ENCODE measurements at regions not wholly inside any gene's neighbourhood (a gene's known extent, or its start where the extent isn't known, plus 50 kb on each side); places are given as distances from the start of the nearest gene placed in this dataset.
"Not testable (repeated sequence)": the region's sequence is repeated elsewhere in the genome, so short reads cannot be mapped to it uniquely, and the experiment has no call there.

DNA sequence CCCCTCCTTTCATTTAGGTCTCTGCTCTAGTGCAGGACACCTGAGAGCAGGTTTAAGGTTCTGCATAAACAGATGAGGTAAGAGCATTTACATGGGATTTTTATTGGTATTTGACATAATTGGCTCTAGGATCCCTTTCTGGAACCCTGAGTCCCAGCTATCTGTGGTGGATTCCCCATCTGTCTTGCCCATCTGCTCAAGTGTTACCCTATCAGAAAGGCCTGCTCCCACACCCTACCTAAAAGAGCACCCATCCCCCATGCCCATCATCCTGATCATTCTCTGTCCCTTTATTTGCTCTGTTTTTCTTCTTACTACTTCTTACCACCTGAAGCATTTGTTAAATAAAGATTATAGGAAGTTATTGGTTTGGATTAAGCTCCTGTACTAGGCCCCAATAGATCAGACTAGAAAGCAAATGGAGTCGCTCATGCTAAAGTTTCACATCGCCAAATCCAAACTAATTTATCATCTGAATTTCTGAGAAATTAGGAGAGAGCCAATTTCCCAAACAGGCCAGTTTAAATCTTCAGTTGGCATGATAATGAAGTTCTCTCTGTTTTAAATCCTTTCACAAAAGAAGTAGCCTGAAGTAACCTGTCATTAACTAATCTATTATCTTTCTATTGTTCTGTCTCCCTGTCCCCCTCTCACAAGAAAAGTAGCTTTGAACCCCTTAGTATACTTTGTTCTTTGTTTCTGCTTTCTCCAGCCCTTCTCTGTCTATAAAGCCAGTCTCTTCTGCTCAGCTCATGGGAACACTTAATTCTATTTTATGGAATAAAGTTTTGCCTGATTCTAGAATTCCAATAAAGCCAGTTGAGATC is 178.6 kb downstream of the ZNF674 start:
- DNase-seq (ENCODE audit: low read depth in 2 of 2) = no peak

DNA sequence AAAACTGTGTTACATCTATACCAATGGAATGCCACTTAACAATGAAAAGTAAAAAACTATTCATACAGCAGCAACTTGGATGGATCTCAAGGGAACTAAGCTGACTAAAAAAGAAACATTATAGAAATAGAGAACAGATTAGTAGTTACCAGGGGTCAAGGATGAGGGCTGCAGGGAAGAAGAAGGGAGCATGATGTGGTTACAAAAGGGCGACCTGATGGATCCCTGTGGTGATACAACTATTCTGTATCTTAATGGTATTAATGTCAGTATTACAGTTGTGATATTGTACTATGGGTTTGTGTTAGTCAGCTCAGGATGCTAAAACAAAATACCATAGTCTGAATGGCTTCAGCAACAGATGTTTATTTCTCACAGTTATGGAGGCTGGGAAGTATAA is 190.7 kb downstream of the ZNF674 start:
- no peak for DNase-seq (ENCODE audit: low read depth in 2 of 2)

DNA sequence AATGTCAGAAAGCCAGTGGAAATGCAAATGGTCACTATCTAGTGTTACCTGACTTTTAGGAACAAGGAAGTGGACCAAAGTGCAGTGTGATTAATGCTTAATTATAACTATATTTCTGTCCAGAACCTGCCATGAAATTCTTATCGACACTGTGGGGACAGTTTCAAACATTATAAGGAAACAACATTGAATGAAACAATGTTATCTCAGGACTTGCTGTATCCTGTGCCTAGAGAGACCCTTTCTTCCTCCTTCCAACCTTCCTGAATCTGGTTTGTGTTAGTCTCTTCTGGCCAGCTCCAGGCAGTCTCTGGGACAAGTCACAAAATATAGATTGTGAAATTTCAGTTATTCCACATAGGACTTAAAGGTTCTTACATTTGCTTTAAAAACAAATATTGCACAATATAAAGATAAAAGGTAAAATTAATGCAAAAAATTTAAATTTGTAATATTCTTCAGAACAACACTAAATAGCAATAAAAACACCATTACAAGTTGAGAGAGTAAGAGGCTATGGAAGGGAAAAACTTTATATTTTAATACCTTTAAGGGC is 203.4 kb downstream of the ZNF674 start:
- DNase-seq (ENCODE audit: low read depth in 2 of 2) = no peak

DNA sequence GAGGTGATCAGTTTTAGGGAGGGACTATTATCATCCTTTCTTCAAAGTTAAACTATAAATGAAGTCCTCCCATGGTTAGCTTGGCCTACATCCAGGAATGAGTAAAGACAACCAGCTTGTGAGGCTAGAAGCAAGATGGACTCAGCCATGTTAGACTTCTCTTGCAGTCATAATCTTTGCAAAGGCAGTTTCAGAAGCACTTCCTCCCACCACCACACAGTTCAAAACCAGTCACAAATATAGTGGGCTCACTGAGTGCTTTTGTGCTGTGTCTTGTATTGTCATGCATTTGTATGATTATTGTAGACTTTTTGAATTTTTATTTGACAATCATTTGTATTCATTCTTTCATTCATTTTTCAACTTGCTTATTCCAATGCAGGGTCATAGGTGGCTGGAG is 204.5 kb downstream of the ZNF674 start:
- DNase-seq (ENCODE audit: low read depth in 2 of 2) = no peak

DNA sequence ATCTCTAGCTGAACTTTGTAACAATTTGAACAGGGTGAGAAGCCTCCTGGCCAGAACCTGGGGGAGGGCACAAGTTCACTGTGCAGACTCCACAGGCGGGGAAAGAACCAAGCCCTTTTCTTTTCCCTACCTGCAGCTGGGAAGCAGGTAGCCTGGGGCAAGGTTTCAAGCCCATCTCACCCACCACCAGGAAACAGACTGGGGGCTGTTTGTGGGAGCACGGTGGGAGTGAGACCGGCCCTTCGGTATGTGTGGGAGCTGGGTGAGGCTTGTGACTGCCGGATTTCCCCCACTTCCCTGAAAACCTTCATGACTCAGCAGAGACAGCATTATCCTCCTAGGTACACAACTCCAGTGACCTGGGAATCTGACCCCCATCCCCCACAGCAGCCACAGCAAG is 211.7 kb downstream of the ZNF674 start:
- DNase-seq (ENCODE audit: low read depth in 2 of 2) = no peak

DNA sequence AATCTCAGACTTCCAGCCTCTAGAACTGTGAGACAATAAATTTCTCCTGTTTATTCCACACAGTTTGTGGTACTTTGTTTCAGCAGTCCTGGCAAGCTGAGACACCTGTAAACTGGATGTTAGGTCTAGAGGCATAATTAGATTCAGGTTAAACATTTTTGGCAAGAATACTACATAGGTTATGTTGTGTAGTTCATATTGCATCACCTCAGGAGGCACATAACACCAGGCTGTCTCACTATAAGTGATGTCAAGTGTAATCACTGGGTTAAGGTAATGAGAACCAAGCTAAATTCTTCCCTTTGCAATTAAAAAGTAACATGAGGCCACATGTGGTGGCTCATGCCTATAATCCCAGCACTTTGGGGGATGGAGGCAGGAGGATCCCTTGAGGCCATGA is 214.2 kb downstream of the ZNF674 start:
- no peak for DNase-seq (ENCODE audit: low read depth in 2 of 2)

DNA sequence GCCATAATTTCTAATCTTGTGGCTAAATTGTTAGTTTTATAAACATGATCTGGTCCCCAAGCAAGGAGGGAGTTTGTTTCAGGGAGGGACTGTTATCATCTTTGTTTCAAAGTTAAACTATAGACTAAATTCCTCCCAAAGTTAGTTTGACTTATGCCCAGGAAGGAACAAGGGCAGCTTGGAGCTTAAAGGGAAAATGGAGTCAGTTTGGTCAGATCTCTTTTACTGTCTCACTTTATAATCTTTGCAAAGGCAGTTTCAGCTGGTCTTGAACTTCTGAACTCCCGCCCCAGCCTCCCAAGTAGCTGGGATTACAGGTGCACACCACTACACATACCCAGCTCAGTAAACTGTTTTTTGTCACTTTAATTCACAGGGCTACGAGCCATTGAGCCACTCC is 214.7 kb downstream of the ZNF674 start:
- DNase-seq (ENCODE audit: low read depth in 2 of 2) = no peak

DNA sequence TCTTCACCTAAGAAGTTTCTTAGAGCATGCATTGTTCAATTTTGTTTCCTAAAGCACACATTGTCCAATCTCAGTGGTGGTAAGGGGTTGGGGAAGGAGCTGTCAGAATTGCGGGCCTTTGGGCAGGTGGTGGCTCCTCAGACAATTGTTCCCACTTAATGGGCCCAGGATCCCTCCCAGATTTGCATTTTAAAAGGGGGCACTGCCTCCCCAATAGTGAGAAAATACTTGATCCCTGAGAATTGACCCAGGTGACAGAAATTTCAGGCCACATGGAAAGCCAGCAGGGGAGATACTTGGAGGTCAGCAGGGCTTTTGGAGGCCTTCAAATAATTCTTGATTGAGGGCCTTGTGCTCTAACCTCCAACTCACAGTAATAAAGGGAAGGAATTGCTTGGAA is 217.1 kb downstream of the ZNF674 start:
- DNase-seq (ENCODE audit: low read depth in 2 of 2) = no peak

DNA sequence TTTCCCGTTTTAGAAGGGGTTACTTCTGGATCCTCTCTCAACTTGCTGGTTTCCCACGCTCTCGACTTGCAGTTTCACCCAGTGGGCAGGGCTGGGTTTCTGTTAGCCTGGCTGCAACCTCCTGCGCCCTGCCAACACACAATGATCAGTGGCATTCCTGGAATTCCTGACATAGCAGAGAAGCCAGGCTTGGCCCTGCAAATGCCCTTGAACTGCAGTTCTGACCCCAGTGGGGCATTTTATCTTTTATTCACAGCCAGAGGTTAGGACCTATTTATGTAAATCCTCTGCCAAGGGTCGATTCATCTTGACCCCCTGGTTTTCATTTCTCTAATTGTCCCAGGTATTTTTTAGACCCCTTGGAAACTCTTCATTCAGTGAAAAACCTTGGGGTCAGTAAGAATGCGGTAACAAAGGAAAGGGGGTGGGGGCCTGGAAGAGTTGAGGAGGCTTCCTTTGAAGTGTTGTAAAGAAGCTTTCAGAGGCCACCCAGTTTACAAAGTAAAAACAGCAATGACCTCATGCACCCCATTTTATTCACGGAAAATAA is 217.6 kb downstream of the ZNF674 start:
- no peak for DNase-seq (ENCODE audit: low read depth in 2 of 2)

DNA sequence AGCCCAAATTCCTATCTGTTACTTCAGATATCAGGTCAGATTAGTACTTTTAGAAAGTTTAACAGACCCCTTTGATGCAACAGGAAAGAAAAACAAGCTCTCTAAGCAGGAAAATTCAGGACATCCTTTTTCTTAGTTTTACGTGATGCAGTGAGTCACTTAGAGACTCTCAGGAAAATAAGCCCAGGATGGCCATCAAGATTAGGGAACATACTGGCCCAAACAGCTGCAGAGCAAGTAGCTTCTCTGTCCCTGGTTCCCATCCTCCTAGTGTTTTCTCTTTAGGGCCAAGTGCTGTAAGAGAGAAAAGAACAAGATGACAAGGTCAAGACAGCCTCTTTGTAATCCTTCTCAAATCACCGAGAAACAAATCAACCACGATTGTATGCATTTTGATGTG is 219.1 kb downstream of the ZNF674 start:
- DNase-seq (ENCODE audit: low read depth in 2 of 2) = no peak

DNA sequence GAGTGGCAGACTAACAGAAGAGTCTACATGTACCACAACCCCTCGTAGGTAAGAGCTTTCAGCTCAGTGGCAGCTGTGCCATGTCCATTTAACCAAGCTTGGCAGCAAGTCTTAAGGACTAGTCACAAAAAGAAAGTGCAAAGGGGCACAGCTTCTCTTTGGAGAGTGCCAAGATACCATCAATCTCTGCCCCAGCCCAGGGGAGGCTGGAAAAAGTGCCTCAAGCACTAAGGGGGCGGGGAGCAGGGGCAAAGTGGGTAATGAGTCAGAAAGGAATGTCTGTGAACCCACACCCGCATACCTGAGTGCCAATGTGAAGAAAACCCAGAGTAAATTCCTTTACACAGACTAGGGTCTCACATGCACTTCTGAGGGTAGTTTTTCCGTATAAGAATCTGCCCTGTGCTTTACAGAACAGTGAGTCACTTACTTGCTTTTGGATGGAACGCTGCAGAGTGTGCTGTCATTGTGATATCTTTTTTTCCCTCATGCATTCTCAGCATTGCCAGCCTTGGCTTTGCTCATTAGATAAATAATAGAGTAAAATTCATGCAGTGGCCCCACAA is 219.8 kb downstream of the ZNF674 start:
- peak; percentile 46 to 47 for DNase-seq (ENCODE audit: low read depth in 2 of 2)

DNA sequence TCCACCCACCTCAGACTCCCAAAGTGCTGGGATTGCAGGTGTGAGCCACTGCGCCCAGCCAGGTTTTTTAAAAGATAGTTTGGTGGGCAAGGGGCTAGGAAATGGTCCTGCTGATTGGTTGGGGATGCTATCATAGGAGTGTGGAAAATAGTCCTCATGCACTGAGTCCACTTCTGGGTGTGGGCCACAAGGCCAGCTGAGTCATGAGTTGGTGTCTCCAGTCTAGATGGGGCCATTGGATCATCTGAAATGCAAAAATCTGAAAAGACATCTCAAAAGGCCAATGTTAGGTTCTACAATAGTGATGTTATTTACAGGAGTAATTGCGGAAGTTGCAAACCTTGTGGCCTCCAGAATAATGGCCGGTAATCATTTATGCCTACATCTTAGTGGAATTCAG is 221.1 kb downstream of the ZNF674 start:
- no peak for DNase-seq (ENCODE audit: low read depth in 2 of 2)

DNA sequence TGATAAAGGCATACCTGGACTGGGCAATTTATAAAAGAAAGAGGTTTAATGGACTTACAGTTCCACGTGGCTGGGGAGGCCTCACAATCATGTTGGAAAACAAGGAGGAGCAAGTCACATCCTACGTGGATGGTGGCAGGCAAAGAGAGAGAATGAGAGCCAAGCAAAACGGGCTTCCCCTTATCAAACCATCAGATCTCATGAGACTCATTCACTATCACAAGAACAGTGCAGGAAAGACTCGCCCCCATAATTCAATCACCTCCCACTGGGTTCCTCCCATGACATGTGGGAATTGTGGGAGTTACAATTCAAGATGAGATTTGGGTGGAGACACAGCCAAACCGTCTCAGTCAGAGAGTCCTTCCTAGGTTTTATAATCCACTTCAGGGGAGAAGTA is 222.3 kb downstream of the ZNF674 start:
- not testable (repeated sequence) for DNase-seq (ENCODE audit: low read depth in 2 of 2)

DNA sequence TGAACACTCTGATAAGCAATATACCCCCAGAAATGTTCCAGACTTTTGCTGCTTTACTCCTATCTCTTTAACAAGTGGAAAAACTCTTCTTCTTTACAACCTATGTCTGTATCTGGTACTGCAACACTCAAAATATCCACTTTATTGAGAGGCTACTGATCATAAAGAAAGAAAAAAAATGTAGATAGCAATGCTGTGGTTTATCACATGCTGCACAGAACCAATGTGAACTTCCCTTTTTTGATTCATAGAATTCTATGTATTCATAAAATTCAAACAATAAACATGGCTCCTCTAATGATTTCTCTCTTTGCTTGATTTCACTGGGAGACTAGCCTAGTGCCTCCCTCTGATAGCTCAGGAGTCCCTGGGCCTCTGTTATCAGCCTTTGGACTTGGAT is 223.5 kb downstream of the ZNF674 start:
- no peak for DNase-seq (ENCODE audit: low read depth in 2 of 2)

DNA sequence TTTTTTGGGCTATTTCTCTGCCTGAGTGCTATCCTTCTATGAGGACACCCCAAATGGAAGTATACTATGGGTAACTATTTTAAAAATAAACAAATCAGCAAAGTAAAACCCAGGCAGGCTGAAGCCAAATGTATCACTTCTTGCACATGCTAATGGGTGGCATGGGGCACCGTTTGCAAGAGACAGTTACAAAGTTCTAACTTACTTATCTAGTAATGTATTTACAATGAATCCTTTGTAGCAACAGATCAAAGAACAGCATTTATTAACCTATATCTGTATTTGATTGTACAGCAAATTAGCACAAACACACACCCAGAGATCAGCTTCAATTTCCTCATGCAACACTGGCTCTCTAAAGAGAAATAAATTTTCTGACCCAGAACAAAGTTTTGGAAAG is 225.5 kb downstream of the ZNF674 start:
- no peak for DNase-seq (ENCODE audit: low read depth in 2 of 2)

DNA sequence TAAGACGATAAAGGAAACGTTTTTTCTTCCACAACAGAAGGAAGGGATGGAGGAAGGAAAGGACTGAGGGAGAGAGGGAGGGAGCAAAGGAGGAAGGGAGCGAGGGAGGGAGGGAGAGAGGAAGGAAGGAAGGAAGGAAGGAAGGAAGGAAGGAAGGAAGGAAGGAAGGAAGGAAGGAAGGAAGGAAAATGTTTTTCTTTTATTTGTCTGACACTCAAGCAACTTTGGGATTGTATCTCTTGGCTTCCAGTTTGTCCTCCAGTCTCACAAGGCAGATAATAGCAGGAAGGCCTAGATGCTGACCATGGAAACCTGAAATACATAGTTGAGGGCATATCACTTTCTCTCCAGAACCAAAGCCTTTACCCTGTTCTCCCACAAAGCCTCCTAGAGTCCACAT is 226.7 kb downstream of the ZNF674 start:
- no peak for DNase-seq (ENCODE audit: low read depth in 2 of 2)

DNA sequence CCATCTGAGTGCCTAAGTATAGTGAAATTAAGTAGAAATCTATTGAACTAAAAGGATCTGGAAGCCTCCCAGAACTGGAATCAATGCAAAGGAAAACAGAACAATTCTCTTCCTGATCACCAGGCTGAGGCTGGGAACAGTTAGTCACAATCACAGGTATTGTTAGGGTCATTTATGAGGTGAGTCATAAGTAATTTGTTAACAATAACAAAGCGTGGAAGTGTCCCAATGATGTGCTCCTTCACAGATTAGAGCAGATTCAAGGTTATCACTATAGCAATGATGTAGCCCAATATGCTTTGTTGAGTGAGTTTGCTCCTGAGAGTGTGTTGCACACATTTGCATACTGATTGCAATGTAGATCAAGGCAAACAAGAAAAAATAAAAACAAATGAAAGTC is 228.1 kb downstream of the ZNF674 start:
- DNase-seq (ENCODE audit: low read depth in 2 of 2) = no peak

DNA sequence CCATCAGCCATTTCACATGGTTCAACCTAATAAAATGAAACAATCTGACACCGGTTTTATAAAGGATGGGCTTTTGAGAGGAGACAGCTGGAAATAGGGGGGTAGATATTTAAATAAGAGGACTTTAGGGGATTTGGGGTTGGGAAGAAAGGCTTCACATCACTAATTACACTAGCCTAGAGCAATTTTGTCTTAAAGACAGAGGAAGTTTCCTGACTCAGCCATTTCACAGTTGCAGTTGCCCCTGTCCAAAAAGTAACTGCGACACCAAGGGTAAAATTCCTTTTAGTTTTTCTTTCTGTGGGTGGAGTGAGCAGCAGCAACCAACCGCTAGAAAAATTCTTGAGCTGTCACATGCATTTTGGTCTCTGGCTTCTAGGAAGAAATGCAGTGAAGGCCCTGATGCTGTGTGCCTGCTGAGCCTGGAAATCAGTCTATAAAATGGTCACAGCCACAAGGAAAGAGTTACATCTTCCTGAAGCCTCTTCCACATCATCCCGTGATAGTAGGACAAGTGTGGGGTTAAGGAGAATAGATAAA is 233.6 kb downstream of the ZNF674 start:
- DNase-seq (ENCODE audit: low read depth in 2 of 2) = no peak

DNA sequence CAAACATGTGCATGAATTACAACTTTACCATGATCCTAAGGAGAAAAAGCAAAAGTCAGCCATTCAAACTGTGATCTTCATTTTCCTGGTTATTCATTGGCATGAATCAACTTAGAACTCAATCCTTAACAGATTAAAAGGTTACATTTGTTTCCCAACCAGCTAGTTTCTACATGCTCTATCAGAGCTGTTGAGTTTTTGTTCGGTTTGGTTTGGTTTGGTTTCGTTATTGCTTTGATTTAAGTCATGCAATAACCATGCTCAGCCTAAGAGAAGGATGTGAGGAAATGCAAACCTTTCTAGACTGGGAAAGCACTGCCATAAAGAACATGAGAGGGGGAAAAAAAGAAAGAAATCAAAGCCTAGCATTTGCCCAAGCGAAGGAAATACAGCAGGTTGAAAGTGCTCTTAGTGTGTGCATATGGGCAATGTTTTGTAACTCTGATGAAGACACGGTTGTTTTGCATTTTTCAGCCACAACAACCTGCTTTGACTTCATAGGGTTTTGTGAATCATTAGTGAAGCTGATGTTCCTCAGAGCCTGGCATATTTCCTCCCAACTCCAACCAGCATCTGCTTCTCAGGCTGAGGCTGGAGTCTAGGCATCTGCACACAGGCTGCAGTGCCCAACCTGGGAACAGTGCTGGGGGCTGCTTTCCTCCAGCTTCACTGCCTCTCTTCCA is 234.3 kb downstream of the ZNF674 start:
- no peak for DNase-seq (ENCODE audit: low read depth in 2 of 2)

DNA sequence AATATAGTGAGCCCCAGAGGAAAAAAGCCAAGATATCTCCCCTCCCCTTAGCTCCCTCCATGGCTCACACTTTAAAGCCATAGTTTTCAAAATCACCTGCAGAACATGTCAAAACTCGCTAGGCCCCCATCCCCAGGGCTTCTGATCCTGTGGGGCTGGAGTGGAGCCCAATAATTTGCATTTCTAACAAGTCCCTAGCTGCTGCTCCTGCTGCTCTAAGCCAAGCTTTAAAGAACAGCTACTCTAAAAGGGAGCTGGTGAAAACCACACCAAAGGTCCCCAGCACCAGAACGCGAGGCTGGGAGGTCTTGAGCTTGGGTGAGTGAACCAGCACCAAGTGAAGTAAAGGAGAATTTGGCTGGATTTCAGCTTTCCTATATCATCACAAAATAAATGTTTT is 237.1 kb downstream of the ZNF674 start:
- no peak for DNase-seq (ENCODE audit: low read depth in 2 of 2)

DNA sequence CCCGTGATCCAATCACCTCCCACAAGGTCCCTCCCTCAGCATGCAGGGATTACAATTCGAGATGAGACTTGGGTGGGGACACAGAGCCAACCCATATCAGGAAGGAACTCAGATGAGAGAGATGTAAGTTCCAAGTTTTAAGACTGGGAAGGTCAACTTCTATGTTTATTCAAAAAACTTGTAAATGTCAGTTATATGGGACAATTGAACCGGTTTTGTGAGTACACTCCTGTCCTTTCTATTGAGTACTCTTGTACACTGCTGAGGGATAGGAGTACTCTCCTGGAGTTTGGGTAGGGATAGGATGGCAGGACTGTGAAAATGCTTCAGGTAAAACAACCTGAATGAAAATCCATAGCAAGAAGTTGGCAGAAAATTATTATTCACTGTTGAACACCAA is 239.1 kb downstream of the ZNF674 start:
- DNase-seq (ENCODE audit: low read depth in 2 of 2) = no peak

DNA sequence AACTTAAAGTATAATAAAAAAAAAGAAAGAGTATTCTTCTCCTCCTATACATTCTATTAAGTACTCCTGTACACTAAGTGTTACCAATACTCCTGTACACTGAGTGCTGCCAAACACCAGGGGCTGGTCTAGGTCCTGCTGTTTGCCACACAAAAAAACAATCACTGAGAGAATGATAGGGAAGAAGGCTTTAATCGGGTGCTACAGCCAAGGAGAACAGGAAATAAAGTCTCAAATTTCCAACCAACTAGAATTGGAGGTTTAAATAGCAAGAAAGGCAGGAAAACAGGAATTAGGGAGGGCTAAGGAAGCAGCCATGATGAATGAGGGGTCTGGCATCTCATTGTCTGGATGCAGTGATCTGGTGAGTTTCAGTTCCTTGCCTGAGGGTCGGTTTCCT is 239.8 kb downstream of the ZNF674 start:
- DNase-seq (ENCODE audit: low read depth in 2 of 2) = no peak

Data from stimulated activated CD4-positive, alpha-beta T cell treated with anti-CD3 and anti-CD28 coated beads, Interleukin-15, amount 100 ng/mL, for 48 hours (primary cell).